MCF 10A (cell line): ENCODE measurements at regions not wholly inside any gene's neighbourhood (a gene's known extent, or its start where the extent isn't known, plus 50 kb on each side); places are given as distances from the start of the nearest gene placed in this dataset.

Experiments used
- BruUV-seq: library from RNA; stranded (reverse); fragments of 400-500 nt; replicated peaks from 2 replicates; lab custom pipeline; 2021; lab: Mats Ljungman, UMichigan
- CTCF ChIA-PET: fragments of 300-600 bp; sonication (Branson Sonifier 250); formaldehyde crosslinking; extraction: SDS; loops from one replicate; lab custom pipeline; 2021; ENCODE audit warnings: antibody characterized with exemption, inconsistent platforms; lab: Yijun Ruan, JAX
- POLR2A ChIA-PET: fragments of 300-600, 350-650 bp; sonication (Branson Sonifier 250); formaldehyde crosslinking; extraction: SDS; loops from one replicate; lab custom pipeline; 2020; ENCODE audit warnings: antibody characterized with exemption, inconsistent platforms; lab: Yijun Ruan, JAX
- DNase-seq: peaks from one replicate; pipeline ENCODE4 v3.0.0-alpha.2; 2018; ENCODE audit not compliant: unreplicated experiment
- H3K27ac Mint-ChIP-seq: one replicate; pipeline ENCODE4 v1.8.0; 2022; ENCODE audit warnings: mild to moderate bottlenecking, low read depth, mixed read lengths; ENCODE audit not compliant: unreplicated experiment
- H3K27me3 Mint-ChIP-seq: one replicate; pipeline ENCODE4 v1.8.0; 2022; ENCODE audit warnings: mixed read lengths; ENCODE audit not compliant: insufficient read depth, unreplicated experiment
- H3K36me3 Mint-ChIP-seq: one replicate; pipeline ENCODE4 v1.8.0; 2022; ENCODE audit warnings: mild to moderate bottlenecking, moderate library complexity, mixed read lengths; ENCODE audit not compliant: insufficient read depth, unreplicated experiment
- H3K4me1 Mint-ChIP-seq: one replicate; pipeline ENCODE4 v1.8.0; 2022; ENCODE audit warnings: mixed read lengths; ENCODE audit not compliant: insufficient read depth, unreplicated experiment
- H3K4me3 Mint-ChIP-seq: one replicate; pipeline ENCODE4 v1.8.0; 2022; ENCODE audit warnings: mild to moderate bottlenecking, moderate library complexity, mixed read lengths; ENCODE audit not compliant: unreplicated experiment
- H3K9me3 Mint-ChIP-seq: one replicate; pipeline ENCODE4 v1.8.0; 2022; ENCODE audit warnings: mixed read lengths; ENCODE audit not compliant: unreplicated experiment
- CTCF ChIP-seq: fragments of 200-600 bp; IDR thresholded peaks from one replicate; pipeline ENCODE4 v1.8.0; 2022; ENCODE audit warnings: antibody characterized with exemption, mild to moderate bottlenecking; ENCODE audit not compliant: unreplicated experiment
- intact Hi-C: fragments of 100-400 bp; cut with micrococcal nuclease; formaldehyde crosslinking; loops from 2 replicates; pipeline ENCODE4 v1.14.1; 2022

- Mint-ChIP-seq H3K27ac (no peak overlapping the region), H3K27me3 (no peaks in the 10 kb centered on the region), H3K36me3 (no peaks in the 10 kb centered on the region), H3K4me1 (no peaks in the 10 kb centered on the region), H3K4me3 (no peak overlapping the region), H3K9me3 (no peaks in the 10 kb centered on the region)
- BruUV-seq, result no TSS peak
- ChIA-PET CTCF (interaction anchor here (0.7 to 1.4 kb wide), 2 partner anchors 238 to 326 kb away, joined by 3 to 6 read pairs; no protein-coding TSS in a partner anchor), POLR2A (interaction anchor here (0.7 kb wide), 2 partner anchors 11 to 1967 kb away, joined by 3 to 4 read pairs; no protein-coding TSS in a partner anchor)
- no peak for TF ChIP-seq CTCF
- intact Hi-C loops, result no loop called here
- DNase-seq, result no peak
Measured at GRCh38 chr9:79104216-79104615, 467.5 kb upstream of the TLE4 start.

- no peak for TF ChIP-seq CTCF
- Mint-ChIP-seq H3K36me3 (no peaks in the 10 kb centered on the region), H3K27me3 (no peaks in the 10 kb centered on the region), H3K27ac (no peak overlapping the region), H3K9me3 (no peaks in the 10 kb centered on the region), H3K4me1 (no peaks in the 10 kb centered on the region), H3K4me3 (no peak overlapping the region)
- POLR2A ChIA-PET, result interaction anchor here (0.7 kb wide), 2 partner anchors 10 to 1966 kb away, joined by 3 to 4 read pairs; no protein-coding TSS in a partner anchor
- BruUV-seq, result no TSS peak
- intact Hi-C loops, result no loop called here
- CTCF ChIA-PET, result interaction anchor here (1.4 kb wide), 1 partner anchor 238 kb away, joined by 6 read pairs; no protein-coding TSS in a partner anchor
- DNase-seq, result no peak
Measured at GRCh38 chr9:79104951-79105350, 466.8 kb upstream of the TLE4 start.

- POLR2A ChIA-PET, result no interaction called here
- intact Hi-C loops, result no loop called here
Measured at GRCh38 chr9:79107911-79108676, 463.7 kb upstream of the TLE4 start.

GRCh38 chr9:79111653-79112052 is 460.1 kb upstream of the TLE4 start:
- no TSS peak for BruUV-seq
- no peaks in the 10 kb centered on the region for H3K4me1 Mint-ChIP-seq
- no peaks in the 10 kb centered on the region for H3K9me3 Mint-ChIP-seq
- no peaks in the 10 kb centered on the region for H3K36me3 Mint-ChIP-seq
- CTCF ChIA-PET, result no interaction called here
- intact Hi-C loops, result no loop called here
- no peak overlapping the region for H3K4me3 Mint-ChIP-seq
- POLR2A ChIA-PET, result no interaction called here
- TF ChIP-seq CTCF, result no peak
- no peak overlapping the region for H3K27ac Mint-ChIP-seq
- H3K27me3 Mint-ChIP-seq, result no peaks in the 10 kb centered on the region
- DNase-seq, result no peak

More at GRCh38 chr9:79107911-79108676, 463.7 kb upstream of the TLE4 start:
- no peak for DNase-seq
- H3K27me3 Mint-ChIP-seq, result no peaks in the 10 kb centered on the region
- no peaks in the 10 kb centered on the region for H3K9me3 Mint-ChIP-seq
- H3K36me3 Mint-ChIP-seq, result no peaks in the 10 kb centered on the region
- no peak overlapping the region for H3K27ac Mint-ChIP-seq
- CTCF ChIA-PET, result no interaction called here
- no peak overlapping the region for H3K4me3 Mint-ChIP-seq
- no peak for TF ChIP-seq CTCF
- BruUV-seq, result no TSS peak
- H3K4me1 Mint-ChIP-seq, result no peaks in the 10 kb centered on the region
